ENCODE measurements at regions not wholly inside any gene's neighbourhood (a gene's known extent, or its start where the extent isn't known, plus 50 kb on each side); places are given as distances from the start of the nearest gene placed in this dataset.

DNA sequence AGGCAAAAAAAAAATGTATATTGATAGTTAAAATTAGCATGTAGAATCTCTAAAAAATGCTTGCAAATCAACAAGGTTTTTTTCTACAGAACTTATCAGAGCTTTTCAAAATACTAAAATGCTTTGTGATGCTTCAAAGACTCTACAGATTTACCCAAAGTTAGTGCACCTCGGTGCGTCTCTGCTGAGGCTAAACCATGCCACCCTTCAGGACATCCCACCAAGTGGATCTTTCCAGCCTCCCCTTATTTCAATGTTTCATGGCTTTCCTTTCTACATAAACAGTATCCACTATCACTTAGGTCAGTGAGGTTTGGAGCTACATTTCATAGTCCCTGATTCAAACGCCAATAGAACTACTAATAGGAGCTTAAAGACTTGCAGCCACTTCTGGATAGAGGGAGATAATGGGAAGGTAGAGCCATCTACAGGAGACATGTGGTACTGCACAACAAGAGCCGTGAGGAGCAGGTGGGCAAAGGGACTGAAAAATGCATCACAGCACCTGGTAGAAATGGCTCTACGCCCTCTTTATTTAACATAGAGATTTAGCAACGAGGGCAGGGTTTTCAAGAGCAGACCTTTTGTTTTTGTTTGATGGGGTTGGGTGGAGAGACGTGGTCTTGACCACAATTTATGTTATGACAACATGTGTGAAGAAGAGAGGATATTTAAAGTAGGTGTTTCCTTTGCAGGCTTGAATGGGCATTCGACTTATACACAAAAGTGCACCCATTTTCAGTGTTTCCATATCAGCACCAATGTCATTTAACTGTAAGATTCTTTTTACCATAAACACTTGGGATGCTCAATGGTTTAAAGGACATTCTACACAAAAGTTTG, 56.1 kb upstream of the SLC35G4 start:
- DNase-seq, result no peak

DNA sequence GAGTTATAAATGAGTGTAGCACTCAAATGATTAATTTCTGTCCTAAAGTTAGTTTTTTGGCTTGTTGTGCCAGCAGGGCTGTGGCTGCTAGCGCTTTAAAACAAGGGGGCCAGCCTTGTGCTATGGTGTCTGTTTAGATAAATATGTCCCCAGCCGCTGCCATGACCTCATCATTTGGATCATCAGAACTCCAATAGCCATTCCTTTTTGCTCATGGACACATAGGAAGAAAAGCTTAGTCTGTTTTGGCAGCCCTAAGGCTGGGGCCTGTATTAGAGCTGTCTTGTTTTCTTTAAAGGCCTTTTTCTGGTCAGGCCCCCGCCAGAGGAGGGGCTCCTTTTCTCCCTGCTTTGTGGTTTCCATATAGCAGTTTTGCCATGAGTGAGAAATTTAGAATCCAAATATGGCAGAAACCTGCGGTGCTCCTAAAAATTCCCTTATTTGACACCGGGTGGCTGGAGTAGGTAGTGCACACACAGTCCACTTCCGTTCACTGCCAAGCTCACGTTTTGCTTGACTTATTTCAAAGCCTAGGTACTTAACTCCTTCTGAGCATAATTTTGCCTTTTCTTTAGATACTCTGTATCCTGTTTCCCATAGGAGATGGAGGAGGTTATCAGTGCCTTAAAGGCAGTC, 60.4 kb upstream of the SLC35G4 start:
- no peak for DNase-seq

GRCh38 chr18:11548396-11548795, 61.0 kb upstream of the SLC35G4 start:
- DNase-seq, result no peak

GRCh38 chr18:11544060-11544633, 65.2 kb upstream of the SLC35G4 start:
- no peak for DNase-seq

DNA sequence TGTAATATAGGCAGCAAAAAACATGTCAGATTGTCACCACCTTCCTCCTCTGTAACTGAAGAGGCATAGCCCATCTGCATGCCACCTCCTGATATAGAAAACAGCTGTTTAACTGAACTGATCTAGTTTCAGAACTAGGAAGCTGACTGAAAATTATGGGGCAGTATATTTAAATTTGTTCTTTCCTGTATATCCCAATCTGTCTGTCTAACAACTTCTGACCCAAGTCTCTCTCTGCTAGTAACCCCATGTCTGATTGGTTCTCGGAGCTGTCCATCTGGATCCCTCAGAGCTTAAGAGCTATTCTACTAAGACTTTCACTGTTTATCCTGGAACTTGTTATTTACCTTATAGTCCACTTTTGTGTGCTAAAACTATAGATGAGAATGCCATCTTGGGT, 68.2 kb upstream of the SLC35G4 start:
- no peak for DNase-seq

DNA sequence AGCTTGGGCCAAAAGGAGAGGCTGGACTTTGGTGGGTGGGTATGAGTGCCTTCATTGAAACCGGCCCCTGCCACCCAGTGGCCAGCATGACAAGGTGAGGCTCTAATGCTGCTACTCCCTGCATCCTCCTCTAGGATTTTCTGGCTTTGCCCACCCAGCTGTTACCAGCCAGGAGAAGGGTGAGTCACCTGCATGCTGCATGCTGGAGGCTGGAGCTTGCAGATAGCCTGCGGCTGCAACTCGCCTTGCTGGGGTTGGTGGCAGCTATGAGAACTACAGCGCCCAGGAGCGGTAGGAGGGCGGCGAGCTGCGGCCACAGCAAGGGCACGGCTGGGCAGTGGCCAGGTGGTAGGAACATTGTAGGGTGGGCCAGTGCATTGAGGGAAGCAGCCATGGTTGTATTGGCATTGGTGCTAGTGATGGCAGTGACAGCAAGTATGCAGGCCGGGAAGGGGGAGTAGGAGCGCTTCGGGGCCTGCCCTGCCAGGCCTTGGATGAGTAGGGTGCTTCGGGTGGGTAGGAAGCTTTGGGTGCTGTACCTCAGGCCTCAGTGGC, 75.4 kb upstream of the SLC35G4 start:
- DNase-seq, result no peak

GRCh38 chr18:11533513-11533890, 75.9 kb upstream of the SLC35G4 start:
- no peak for DNase-seq

- DNase-seq, result no peak
Measured at GRCh38 chr18:11532758-11533512, 76.5 kb upstream of the SLC35G4 start.

- DNase-seq, result no peak
Measured at GRCh38 chr18:11529081-11529480, 80.3 kb upstream of the SLC35G4 start.

DNA sequence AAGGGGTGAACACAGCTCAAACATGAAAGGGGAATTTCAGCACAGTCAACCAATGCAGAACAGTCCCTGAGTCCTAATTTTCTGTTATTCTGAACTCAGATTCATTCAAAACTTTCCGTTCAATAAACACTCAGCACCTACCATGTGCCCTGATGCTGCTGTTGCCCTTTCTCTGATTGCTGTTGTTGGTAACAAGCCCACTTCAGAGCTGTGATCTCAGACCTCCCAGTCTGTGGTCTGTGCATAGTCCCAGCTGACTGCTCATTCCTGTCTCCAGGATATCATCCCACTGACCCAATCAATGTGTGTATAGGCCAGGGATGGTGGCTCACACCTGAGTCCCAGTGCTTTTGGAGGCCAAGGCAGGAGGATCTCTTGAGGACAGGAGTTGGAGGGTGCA, 82.7 kb upstream of the SLC35G4 start:
- no peak for DNase-seq

GRCh38 chr18:11523804-11524203, 85.6 kb upstream of the SLC35G4 start:
- DNase-seq, result no peak

GRCh38 chr18:11522992-11523391, 86.4 kb upstream of the SLC35G4 start:
- no peak for DNase-seq

GRCh38 chr18:11521853-11522252, 87.5 kb upstream of the SLC35G4 start:
- DNase-seq, result no peak

GRCh38 chr18:11520536-11520935, 88.9 kb upstream of the SLC35G4 start:
- no peak for DNase-seq

DNA sequence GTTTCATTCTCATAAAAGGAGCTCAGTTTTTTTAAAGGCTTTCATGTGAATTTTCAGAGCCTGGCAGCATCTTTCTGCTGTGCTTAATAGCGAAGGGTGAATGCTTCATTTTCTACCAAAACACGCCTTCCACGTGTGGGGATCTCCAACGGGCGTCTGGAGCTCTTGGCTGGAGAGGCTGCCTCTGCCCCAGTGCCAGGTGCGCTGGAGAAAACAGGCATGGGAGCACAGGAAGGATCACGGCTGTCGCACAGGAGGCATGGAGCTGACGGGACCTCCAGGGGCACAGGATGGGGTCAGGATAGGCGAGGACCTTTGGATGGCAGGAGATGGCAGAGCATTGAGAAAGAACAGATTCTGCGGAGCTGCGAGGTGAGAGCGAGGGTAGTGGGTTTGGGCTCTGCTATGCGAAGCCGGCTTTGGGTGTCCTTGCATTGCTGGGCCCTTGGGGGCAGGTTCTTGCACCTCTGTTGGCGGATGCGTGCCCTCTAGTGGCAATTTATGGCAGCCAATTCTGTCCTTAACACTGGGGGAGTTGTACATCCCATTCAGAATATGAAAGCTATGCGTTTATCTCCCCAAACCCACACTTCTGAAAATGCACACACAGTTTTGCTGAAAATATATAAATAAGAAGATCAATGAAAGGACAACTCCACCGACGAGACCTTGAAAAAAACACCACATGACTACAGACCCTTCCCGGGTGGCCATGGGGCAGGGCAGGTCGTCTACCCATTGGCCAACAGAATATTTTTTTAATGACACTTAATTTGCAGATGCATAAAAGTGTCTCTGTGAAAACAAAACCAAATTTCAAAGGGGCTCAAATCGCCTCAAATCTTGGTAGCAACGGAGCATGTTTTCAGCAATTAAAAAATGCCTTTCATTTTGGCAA, 90.4 kb upstream of the SLC35G4 start:
- peak; percentile 36 for DNase-seq

DNA sequence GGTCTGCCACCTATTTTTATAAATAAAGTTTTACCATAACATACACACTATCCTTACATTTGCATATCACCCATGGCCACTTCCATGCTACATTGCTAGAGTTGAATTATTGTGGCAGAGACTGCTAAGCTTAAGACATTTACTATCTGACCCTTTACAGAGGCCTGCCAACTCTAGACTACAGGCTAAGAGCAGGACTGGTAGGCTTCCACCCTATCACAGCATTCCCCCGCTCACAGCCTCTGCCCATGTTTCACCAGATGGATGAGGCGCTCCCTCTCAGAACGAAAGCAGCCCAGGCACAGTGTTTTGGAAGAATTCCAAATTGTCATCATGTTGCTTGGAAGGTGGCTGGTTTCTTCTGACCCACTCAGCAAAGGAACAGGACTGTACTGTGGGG, 91.7 kb upstream of the SLC35G4 start:
- no peak for DNase-seq

- no peak for DNase-seq
Measured at GRCh38 chr18:11516751-11517503, 92.5 kb upstream of the SLC35G4 start.

GRCh38 chr18:11514267-11514666, 95.1 kb upstream of the SLC35G4 start:
- DNase-seq, result no peak

GRCh38 chr18:11512096-11513025, 97.0 kb upstream of the SLC35G4 start:
- no peak for DNase-seq

- no peak for DNase-seq
Measured at GRCh38 chr18:11511434-11512095, 97.8 kb upstream of the SLC35G4 start.
